GM10266 (cell line): ENCODE measurements at regions not wholly inside any gene's neighbourhood (a gene's known extent, or its start where the extent isn't known, plus 50 kb on each side); places are given as distances from the start of the nearest gene placed in this dataset.
A peak's percentile ranks its signal among the peaks of the same experiment; 100 is the strongest.

Experiments
- DNase-seq: peaks from one replicate; pipeline ENCODE4 v3.0.0; 2012; ENCODE audit errors: extremely low spot score
- CTCF ChIP-seq: IDR thresholded peaks from 2 replicates; pipeline ENCODE4 v1.5.1; 2012; ENCODE audit warnings: mild to moderate bottlenecking, low read depth; ENCODE audit not compliant: control insufficient read depth, insufficient read depth; ENCODE audit errors: missing control alignments

GRCh38 chr10:44856696-44857095 lies 54.4 kb upstream of the TMEM72 start:
- DNase-seq = no peak

GRCh38 chr10:44857363-44858016 lies 53.6 kb upstream of the TMEM72 start:
- peak; percentile 75 for DNase-seq
- TF ChIP-seq CTCF = peak; percentile 99

More at GRCh38 chr10:44856696-44857095, 54.4 kb upstream of the TMEM72 start:
- no peak for TF ChIP-seq CTCF

GRCh38 chr10:44858017-44858371 lies 53.1 kb upstream of the TMEM72 start:
- no peak for TF ChIP-seq CTCF
- DNase-seq = no peak

GRCh38 chr10:44858988-44859387 lies 52.1 kb upstream of the TMEM72 start:
- no peak for DNase-seq
- no peak for TF ChIP-seq CTCF

- no peak for TF ChIP-seq CTCF
- no peak for DNase-seq
Measured at GRCh38 chr10:44859546-44860285, 51.4 kb upstream of the TMEM72 start.

- TF ChIP-seq CTCF = no peak
- no peak for DNase-seq
Measured at GRCh38 chr10:44860811-44861736, 50.1 kb upstream of the TMEM72 start.
